ENCODE measurements at regions not wholly inside any gene's neighbourhood (a gene's known extent, or its start where the extent isn't known, plus 50 kb on each side); places are given as distances from the start of the nearest gene placed in this dataset.

DNA sequence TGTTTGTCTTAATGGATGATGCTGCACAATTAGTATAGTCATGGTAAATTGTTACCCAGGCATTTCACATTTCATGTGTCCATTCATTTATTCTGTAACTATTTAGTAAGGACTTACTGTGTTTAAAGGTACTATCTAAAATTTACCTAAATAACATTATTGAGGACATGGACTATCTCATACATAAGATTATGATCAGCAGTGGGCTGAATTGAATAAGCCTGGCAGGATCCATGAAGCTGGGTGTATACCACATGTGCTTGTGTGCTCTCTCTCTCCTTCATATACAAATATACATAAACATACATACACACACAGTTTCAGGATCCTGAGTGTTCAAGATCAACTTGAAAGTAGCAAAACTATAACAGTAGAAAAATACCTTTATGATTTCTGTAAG is 595.4 kb downstream of the EPM2A start:
- Histone ChIP-seq H3K4me1 (no peaks in the 10 kb centered on the region), H3K27ac (no peak overlapping the region), H3K9me3 (no peaks in the 10 kb centered on the region), H3K36me3 (ENCODE audit: low read depth, missing control alignments) (no peaks in the 10 kb centered on the region), H3K4me3 (no peak overlapping the region), H3K27me3 (no peaks in the 10 kb centered on the region)
- intact Hi-C loops (cut with DNase I; ENCODE audit: low total_unique reads): no loop called here
- TF ChIP-seq POLR2A (IDR thresholded peaks at IDR 0.05): no peak
- TF ChIP-seq, protein P1, sequence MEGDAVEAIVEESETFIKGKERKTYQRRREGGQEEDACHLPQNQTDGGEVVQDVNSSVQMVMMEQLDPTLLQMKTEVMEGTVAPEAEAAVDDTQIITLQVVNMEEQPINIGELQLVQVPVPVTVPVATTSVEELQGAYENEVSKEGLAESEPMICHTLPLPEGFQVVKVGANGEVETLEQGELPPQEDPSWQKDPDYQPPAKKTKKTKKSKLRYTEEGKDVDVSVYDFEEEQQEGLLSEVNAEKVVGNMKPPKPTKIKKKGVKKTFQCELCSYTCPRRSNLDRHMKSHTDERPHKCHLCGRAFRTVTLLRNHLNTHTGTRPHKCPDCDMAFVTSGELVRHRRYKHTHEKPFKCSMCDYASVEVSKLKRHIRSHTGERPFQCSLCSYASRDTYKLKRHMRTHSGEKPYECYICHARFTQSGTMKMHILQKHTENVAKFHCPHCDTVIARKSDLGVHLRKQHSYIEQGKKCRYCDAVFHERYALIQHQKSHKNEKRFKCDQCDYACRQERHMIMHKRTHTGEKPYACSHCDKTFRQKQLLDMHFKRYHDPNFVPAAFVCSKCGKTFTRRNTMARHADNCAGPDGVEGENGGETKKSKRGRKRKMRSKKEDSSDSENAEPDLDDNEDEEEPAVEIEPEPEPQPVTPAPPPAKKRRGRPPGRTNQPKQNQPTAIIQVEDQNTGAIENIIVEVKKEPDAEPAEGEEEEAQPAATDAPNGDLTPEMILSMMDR (IDR thresholded peaks at IDR 0.05): no peak
- DNase-seq: no peak

DNA sequence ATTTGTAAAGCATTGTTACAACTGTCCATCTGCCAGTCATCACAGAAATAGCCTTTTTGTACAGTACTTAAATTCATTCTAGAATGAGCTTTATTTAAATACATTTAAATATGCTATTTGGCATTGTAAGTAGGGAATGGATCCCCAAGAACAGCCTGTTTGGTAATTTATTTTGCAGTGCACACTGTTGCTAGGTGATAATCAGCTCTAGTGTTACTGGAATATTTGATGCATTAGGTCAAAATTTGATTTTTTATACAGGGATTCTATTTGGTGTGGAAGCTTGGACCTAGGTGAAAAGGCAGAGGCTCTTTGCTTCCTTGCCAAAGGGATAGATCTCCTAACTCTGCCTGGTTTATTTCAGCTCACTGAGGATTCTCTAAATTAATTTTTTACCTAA is 593.7 kb downstream of the EPM2A start:
- no peaks in the 10 kb centered on the region for H3K9me3 ChIP-seq
- H3K27me3 ChIP-seq: no peaks in the 10 kb centered on the region
- H3K4me1 ChIP-seq: no peaks in the 10 kb centered on the region
- H3K4me3 ChIP-seq: no peak overlapping the region
- DNase-seq: no peak
- no peak overlapping the region for H3K27ac ChIP-seq
- intact Hi-C loops (cut with DNase I; ENCODE audit: low total_unique reads): no loop called here
- TF ChIP-seq POLR2A (IDR thresholded peaks at IDR 0.05): no peak
- TF ChIP-seq, protein P1 (IDR thresholded peaks at IDR 0.05): no peak
- no peaks in the 10 kb centered on the region for H3K36me3 ChIP-seq (ENCODE audit: low read depth, missing control alignments)

DNA sequence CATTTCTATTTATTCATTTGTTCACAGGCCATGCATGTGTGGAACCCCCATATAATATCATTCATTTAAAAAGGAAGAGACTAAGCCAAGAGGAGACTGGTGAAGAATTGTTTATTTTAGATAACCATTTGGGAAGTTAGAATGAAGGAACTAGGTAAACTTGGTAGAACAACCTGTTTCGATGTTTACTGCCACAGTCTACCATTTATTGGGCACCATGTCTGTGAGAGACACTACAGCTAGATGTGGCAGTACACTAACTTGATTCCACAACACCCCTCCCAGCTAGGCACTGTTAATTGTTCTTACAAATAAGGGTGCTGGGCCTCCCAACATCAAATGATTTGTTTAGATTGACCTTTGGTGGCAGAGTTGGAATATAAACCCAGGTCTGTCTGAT is 592.4 kb downstream of the EPM2A start:
- WGBS, 2 donors: 85 to 100% methylated on average over 1 of the region's 1 CpG
- no peak for DNase-seq
- no peaks in the 10 kb centered on the region for H3K27me3 ChIP-seq
- H3K4me3 ChIP-seq: no peak overlapping the region
- intact Hi-C loops (cut with DNase I; ENCODE audit: low total_unique reads): no loop called here
- no peak overlapping the region for H3K27ac ChIP-seq
- TF ChIP-seq, protein P1 (IDR thresholded peaks at IDR 0.05): no peak
- no peak for TF ChIP-seq POLR2A (IDR thresholded peaks at IDR 0.05)
- H3K4me1 ChIP-seq: no peaks in the 10 kb centered on the region
- H3K9me3 ChIP-seq: no peaks in the 10 kb centered on the region
- no peaks in the 10 kb centered on the region for H3K36me3 ChIP-seq (ENCODE audit: low read depth, missing control alignments)

DNA sequence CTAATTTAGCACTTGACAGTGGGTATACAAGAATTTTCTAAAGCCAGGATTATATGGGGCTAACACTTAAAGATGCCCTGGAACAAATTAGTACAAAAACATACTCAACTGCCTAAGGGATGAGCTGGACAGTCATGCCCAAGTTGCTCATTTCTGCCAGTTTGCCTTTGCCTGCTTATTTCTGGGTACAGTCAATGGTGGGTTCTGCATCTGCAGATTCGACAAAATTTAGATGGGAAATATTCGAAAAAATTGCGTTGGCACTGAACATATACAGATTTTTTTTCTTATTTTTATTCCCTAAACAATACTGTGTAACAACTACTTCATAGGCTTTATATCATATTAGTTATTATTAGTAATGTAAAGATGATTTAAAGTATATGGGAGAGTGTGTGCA is 591.9 kb downstream of the EPM2A start:
- Histone ChIP-seq H3K4me3 (no peak overlapping the region), H3K9me3 (no peaks in the 10 kb centered on the region), H3K36me3 (ENCODE audit: low read depth, missing control alignments) (no peaks in the 10 kb centered on the region), H3K27ac (no peak overlapping the region), H3K27me3 (no peaks in the 10 kb centered on the region), H3K4me1 (no peaks in the 10 kb centered on the region)
- DNase-seq: no peak
- TF ChIP-seq, protein P1 (IDR thresholded peaks at IDR 0.05): no peak
- no peak for TF ChIP-seq POLR2A (IDR thresholded peaks at IDR 0.05)
- 76 to 89% methylated on average over 3 of the region's 3 CpGs for WGBS, 2 donors
- intact Hi-C loops (cut with DNase I; ENCODE audit: low total_unique reads): no loop called here

DNA sequence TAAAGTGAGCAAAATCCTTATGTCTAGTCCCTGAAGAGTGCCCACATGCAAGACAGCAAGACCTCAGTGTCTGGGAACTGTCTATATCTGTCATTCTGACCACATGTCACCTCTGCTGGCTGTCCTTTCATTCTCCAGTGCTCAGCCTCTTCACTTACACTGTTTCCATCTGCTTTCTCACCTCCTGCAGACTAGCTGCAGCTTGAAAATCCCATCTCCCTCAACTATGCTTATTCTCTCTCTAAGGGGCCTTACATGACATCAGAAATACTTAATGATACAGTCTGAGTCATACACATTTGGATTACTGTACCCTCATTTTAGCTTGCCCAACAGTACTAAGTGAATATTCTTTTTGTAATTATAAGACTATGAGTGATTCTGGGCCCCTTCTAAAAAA is 587.8 kb downstream of the EPM2A start:
- no peak for DNase-seq
- Histone ChIP-seq H3K36me3 (ENCODE audit: low read depth, missing control alignments) (no peaks in the 10 kb centered on the region), H3K27me3 (no peaks in the 10 kb centered on the region), H3K4me3 (no peak overlapping the region), H3K4me1 (no peaks in the 10 kb centered on the region), H3K27ac (no peak overlapping the region), H3K9me3 (no peaks in the 10 kb centered on the region)
- TF ChIP-seq, protein P1 (IDR thresholded peaks at IDR 0.05): no peak
- TF ChIP-seq POLR2A (IDR thresholded peaks at IDR 0.05): no peak
- intact Hi-C loops (cut with DNase I; ENCODE audit: low total_unique reads): no loop called here
